Left ventricle myocardium superior (tissue), 1 donor: ENCODE measurements at regions not wholly inside any gene's neighbourhood (a gene's known extent, or its start where the extent isn't known, plus 50 kb on each side); places are given as distances from the start of the nearest gene placed in this dataset.

ENCODE experiments used
- ATAC-seq: fragments of 200-7000 bp; cut with Tn5 transposase; one replicate; pipeline ENCODE4 v1.9.1; 2020; ENCODE audit warnings: mild to moderate bottlenecking, moderate library complexity
- DNase-seq: peaks from one replicate; pipeline ENCODE4 v3.0.0-alpha.2; 2020
- intact Hi-C: fragments of 100-400 bp; cut with micrococcal nuclease; formaldehyde crosslinking; loops from one replicate; pipeline ENCODE4 v1.11.0; 2022
- donor health status: DM: no; HTN: yes; CAD: no; lungs with severe emphysema.

DNA sequence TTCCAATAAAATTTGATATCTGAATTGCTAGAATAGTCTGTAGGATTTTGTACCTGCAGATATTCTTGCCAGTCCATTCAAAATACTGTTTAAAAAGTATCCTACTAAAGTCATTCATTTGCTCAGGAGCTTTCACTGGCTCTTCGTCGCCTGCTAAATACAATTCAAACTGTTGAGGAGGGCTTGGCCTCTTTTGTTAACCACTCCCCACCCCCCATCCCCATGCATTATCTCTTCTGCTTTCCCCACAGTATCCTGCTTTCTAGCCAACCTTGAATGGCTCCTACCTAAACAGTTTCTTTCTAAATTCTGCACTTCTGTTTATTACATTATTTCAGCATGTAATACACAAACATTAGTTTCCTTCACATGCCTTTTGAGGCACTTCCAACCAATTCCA, 230.8 kb downstream of the CPE start:
- no peak for DNase-seq
- intact Hi-C loops: no loop called here
- ATAC-seq: no peak

DNA sequence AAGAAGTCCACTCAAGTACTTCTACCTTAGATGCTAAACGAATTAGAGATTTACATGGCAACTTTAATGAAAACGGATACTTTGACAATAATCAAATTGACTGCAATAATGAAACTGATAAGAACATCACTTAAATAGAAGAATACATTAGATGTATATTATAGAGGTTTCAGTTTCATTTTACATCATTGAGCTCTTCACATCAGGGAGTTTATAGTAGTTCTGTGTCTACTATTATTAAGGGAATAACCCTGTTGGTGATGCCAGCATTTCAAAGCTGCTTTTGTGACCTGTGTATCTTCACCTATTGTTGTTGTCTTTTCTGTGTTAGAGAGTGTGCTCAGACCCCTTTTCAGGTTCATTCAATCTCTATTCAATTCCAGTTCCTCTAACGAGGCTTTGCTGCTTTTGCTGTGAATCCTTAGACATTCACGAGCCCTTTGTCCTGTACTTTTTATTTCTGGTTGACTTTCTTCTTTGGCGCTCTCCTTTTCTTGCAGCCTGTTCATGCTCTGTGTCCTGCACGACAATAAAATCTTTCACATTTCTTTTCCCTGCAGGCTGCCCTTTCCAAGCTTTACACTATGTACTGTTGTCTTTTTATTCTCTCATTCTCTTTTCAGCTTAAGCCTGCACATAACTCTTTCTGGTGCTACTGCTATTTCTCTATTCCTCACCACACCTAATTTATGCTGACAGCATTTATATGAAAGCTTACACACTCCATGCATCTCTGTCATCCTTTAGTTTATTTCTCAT, 232.1 kb downstream of the CPE start:
- DNase-seq (no peak), ATAC-seq (no peak)
- intact Hi-C loops: no loop called here

DNA sequence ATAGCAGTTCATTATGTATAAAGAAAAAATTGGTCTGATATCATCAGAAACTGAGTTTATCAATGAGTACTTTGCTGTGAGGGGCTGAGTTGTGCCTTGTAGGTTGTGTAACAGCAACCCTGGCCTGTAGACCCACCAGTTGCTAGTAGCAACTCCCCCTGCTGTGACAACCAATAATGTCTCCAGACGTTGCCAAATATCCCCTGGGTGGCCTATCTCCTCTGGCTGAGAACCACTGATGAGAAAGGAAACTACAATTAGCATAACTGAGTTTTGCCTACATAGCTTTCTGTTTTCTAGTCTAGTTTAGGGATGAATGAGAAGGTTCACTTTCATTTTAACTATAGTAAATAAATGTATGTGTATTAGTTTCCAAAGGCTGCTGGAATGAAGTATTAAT, 234.1 kb downstream of the CPE start:
- ATAC-seq (no peak), DNase-seq (no peak)
- intact Hi-C loops: no loop called here

DNA sequence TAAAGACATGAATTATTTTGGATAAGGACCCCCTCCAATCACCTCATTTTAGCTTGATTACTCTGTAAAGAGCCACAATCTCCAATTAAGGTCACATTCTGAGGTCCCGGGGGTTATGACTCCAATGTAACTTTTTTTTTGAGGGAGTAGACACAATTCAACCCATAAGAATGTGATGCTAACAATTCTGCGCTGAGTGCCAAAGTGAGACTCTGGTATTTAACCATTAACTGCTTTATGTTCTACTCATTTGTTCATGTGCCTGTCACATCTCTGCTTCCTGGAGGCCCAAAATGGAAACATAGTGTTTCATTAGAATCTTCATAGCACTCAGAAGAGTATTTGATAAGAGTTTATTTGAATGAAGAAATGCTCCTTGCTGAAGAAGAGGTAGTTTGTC, 234.8 kb downstream of the CPE start:
- DNase-seq (no peak), ATAC-seq (no peak)
- intact Hi-C loops: no loop called here

DNA sequence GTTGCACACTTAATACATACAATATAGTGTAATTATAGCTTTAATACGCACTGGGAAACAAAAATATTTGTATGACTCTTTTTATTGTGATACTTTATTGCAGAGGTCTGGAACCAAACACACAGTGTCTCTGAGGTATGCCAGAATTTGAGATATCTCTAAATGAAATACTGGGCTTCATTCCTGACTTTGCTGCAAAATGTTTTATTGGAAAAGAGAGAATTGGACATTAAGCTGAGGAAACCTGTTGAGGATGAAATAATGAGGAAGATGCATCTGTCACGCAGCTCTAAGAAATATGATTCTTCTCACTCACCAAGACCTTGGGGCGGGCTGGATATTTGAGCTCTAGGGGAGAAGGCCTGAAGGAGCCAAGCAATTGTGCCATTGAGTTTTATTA, 242.1 kb downstream of the CPE start:
- no peak for DNase-seq
- intact Hi-C loops: no loop called here
- no peak for ATAC-seq

DNA sequence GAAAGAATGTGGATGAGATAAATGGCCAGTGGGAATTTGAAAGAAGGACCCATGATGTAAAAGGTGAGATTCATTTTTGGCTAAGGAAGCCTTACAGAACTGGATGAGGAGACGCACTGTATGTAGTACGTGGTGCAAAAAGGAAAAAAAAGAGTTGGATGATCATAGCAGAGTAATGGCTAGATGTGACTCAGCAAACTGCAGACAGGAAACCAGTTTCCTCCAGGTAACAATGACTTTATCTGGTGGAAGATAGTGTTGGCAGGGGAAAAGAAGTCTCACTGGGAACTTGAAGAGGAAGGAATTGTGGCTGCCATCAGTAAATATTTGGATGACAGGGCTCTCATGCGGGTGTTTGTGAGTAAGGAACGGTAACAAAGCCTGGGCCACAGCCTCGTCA, 243.2 kb downstream of the CPE start:
- no peak for DNase-seq
- intact Hi-C loops: no loop called here
- no peak for ATAC-seq

DNA sequence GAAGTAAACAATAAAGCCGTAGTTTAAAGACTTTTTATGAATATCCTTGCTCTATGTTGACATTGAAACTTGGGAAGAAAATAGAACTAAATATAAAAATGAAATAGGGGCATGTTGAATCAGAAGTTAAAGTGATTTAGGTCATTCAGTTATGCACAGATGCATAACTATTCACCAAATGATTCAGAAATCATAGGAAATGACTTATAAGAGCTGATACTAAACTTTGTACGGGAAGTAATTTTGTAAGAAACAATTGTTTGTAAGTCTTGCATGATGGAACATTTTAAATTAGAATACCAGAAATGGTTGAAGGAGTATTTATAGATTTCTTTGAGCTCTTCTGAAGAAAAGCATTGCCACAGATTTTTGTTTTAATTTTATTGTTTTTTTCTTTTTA, 246.5 kb downstream of the CPE start:
- ATAC-seq (no peak), DNase-seq (no peak)
- intact Hi-C loops: no loop called here

DNA sequence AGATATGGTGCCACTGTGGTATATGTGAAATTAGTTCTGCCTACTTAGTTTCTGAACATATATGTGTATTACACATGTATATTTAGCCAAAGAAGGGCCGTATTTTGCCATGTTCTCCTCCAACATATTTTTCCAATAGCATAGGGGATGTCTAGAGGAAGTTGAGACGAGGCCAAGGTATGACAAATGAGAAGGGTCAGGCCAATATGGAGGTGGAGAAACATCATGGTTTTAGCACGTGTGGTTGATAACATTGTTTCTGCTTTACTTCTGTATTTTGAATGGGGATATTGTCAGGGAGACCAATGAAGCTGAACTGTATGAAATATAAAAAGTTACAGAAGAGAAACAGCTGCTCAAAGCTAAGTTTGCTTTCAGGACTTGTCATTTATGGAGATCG, 246.7 kb upstream of the TLL1 start:
- ATAC-seq: no peak
- no peak for DNase-seq
- intact Hi-C loops: no loop called here

DNA sequence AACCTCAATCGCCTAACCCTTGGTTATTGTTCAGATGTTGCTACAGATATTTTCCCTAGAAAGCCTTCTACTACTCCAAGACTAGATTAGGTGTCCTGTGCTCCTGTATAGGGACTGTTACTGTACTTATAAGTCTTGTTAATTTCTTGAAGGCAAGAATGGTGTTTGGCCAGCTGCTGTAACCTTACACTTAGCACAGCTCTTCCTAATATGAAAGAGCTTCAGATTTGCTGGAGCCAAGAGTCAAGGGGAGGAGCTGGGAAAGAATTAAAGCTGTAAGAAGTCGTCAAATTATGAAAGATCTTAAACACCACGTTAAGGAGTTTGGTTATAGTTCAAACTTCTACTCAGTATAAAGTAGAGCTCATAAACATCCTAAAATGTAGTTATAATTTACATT, 245.9 kb upstream of the TLL1 start:
- ATAC-seq (no peak), DNase-seq (no peak)
- intact Hi-C loops: no loop called here

DNA sequence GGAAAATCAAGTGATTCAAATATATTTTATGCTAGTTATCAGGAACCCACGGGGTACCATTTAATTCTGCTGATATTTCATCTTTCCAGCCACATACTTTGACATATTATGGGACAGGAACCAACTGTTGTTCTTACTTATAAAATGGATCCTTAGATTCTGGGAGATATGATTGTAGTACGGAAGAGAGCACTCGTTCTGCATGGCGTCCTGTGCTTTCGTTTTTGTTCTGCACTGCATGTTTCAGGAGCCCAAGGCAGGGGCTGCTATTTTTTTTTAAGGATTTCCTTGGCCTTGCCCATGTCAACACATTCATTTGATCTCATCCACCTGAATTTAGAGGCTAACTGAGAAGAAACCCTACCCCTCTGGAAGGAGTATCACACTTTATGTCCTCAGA, 245.5 kb upstream of the TLL1 start:
- DNase-seq: no peak
- no peak for ATAC-seq
- intact Hi-C loops: no loop called here

DNA sequence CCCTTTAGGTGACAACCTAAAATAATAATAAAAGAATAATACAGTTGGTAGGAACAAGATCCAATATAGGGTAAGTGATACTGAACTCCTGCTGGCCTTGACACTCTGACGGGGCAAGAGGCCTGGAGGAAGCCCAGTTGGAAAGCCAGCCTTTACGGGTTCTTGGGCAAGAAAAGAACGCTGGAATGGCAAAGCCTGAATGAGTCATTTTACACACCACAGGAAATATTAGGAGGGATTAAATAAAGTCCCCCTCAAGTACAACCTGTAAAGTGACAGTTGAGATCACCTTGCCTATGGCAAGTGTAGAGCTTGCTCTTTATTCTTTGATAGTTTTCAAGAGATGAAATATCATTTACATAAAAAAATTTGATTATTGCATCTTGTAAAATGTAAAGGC, 244.5 kb upstream of the TLL1 start:
- no peak for DNase-seq
- intact Hi-C loops: no loop called here
- no peak for ATAC-seq

DNA sequence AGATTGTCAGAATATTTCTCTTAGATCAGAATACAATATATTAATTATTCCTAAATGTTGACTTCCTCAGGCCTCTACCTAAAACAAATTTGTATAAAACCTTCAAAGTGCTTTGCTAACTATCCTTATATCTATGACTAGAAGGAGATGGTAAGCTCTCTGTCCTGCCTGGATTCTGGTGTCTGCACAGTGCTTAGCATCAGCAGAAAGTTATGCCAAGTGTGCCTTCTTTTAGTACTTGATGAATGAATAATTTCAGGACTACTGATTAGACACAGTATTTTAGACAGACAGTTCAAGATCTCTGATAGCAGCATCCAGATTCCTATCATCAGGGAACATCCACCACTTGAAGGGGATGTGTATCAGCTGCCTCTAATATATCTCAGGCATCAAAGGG, 242.4 kb upstream of the TLL1 start:
- intact Hi-C loops: no loop called here
- peak; percentile 34 for ATAC-seq
- DNase-seq: no peak

DNA sequence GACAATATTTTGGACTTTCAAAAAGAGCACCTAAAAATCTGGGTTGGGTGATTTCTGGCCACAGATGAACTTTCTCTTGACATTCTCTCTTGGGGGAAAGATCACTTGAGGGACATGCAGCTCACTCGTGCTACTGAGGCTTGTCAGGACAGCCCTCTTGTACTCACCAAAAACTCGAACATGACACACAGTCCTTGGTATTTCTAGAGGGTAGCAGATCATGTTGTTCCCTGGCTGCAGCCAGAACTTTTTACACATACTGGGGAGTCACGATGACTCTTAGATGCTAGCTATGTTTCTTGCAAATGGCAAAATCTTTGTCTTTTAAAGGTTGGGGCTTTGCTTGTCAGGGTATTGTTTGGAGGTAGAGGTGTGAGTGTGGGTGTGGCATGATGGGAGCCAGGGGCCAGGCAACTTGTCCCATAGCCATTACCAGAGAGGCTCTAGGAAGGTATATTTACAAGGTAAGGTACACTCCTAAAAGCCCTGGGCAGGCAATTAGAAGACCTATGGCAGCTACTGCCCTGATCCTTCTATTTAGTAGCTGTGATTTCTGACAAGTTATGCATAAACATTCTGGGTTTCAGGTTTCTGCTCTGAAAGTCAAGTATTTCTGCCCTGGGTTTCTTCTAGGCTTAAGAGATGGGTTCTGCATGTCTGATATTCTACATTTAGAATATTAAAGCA, 241.7 kb upstream of the TLL1 start:
- no peak for DNase-seq
- ATAC-seq: peak; percentile 93

DNA sequence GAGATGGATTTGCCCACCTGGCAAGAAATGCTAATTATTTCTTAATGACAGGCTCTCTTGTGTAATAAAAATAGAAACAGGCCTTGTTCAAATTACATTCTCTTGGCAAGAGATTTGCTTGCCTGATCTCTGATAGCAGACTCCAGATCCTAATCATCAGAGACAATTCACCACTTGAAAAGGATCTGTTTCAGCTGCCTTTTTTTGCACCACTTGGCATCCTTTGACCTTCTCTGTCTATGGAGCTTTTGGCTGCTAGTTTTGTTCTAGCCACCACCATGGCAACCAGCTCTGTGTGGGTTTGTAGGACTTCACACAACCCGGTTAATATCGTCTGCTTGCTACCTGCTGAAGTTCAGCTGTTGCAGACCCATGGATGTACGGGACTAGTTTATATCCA, 241.1 kb upstream of the TLL1 start:
- peak; percentile 84 for ATAC-seq
- intact Hi-C loops: no loop called here
- DNase-seq: no peak

More for the DNA sequence above, 241.7 kb upstream of the TLL1 start:
- intact Hi-C loops: no loop called here

DNA sequence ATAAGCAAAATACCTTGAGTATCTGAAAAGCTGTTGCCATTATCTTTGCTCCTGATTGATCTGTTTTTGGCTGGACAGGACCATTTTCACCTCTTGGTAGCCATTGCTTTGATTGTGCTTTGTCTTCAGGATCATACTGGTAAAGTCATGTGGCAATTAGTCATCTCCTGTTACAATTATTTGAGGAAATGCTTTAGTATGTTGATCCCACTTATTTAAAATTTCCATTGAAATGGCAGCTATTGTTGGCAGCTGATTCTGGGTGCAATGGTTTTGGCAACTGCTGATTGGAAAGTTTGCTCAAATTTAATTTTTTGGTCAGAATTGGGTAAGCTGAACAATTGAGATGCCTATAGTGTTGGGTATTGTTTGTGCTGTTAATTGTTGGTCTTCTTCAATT, 238.3 kb upstream of the TLL1 start:
- DNase-seq (no peak), ATAC-seq (no peak)
- intact Hi-C loops: no loop called here

DNA sequence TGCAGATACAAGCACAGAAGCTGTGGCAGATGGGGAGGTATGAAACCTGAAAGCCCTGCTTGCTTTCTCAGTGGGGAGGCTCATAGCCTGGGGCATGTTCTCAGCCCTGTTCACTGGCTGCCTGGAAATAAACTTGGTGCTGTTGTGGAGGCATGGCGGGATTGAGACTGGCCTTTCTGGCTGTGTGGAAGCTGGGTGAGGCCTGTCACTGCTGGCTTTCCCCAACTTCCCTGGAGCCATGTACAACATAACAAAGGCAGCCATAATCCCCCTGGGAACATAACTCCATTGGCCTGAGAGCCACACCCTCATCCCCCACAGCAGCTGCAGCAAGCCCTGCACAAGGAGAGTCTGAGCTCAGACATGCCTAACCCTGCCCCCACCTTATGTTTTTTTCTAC, 237.7 kb upstream of the TLL1 start:
- intact Hi-C loops: no loop called here
- ATAC-seq: no peak
- no peak for DNase-seq

DNA sequence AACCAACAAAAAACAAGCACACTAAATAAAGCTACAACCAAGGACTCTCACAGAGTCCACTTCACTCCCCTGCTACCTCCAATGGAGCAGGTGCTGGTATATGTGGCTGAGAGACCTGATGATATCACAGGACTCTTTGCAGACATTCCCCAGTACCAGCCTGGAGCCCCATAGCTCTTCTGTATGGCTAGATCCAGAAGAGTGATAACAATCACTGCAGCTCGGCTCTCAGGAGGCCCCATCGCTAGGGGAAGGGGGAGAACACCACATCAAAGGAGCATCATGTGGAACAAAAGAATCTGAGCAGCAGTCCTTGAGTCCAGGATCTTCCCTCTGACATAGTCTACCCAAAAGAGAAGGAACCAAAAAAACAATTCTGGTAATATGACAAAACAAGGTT, 237.1 kb upstream of the TLL1 start:
- ATAC-seq (no peak), DNase-seq (no peak)
- intact Hi-C loops: no loop called here

DNA sequence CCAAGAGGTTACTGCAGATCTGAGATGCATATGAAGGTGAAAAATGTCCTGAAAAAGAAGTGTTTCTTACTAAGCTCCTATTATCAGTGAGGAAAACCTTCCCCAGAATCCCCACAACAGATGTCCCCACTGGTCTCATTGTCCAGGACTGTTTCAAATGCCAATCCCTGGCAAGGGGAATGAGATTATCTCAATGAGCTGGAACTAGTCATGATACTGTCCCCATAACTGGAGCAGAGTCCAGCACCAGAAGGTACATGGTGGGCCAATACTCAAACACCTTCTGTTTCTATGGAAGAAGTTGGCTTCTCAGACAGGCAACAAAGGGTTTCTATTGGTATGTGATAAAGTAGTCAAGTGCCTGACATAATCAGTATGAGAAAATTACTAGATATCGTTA, 221.1 kb upstream of the TLL1 start:
- intact Hi-C loops: no loop called here
- ATAC-seq: no peak
- no peak for DNase-seq

DNA sequence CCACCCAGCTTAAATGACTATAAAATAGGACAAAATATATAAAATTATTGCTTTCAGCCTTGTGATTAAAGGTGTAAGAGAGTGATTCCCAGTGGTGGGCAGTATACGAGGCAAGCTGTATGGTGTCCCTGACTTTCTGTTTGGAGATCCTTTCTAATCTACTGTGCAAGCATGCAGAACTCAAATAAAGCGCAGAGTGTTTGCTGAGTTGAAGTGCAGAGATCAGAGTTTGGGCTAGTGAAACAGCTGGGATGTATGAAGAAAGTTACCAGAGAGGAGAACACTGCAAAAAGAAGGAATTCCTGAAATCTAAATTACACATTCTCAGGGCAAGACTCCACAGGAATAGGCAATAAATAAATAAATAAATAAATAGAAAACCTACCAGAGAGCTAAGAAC, 218.5 kb upstream of the TLL1 start:
- DNase-seq (no peak), ATAC-seq (no peak)
- intact Hi-C loops: no loop called here

DNA sequence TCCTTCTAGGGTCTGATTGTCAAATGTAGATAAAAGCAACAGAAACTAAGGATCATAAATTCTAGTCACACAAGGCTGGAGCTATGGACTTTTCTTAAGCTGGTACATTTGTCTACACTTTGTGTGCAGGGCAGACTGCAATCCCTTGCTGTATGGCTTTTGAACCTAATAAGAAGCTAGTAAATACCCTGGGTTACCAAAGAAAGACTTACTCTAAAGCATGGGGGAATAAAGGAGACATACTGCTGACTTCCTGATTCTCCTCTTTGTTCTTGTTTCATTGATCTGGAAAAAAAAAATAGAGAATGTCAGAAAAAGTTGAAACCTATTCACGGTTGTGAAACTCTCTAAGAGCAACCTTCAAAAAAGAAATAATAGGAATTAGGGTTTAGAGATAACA, 216.6 kb upstream of the TLL1 start:
- ATAC-seq: no peak
- intact Hi-C loops: no loop called here
- no peak for DNase-seq

DNA sequence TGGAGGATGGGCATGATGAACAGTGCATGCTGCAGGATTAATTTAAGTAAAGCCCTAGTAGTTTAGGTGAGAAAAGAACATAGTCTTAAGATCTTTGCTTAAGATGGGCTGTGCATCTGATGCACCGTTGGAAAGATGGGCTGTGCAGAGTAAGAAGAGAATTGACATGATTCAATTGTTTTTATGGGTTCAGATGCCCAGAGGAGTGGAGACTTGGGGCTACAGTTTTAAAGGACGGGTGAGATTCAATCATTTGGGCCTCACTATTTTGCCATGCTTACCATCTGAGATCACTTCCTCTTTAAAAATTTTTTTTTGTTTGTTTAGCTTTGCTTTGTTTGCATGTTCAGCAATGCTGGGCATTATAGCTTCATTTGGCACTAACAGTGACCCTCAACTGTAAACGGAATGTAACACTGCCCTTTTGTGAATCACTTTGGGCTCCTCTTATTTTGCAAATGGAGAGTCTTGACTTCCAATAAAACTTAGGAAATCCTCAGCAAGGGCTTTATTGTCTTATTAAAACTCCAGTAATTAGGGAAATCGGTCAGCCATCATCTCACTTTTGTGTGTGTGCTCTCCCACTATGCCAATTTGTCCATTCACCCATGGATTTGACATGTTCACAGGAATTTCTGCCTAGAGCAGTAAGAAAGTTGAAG, 216.1 kb upstream of the TLL1 start:
- intact Hi-C loops: no loop called here
- ATAC-seq (no peak), DNase-seq (no peak)
